Spleen (tissue), 7 donors: ENCODE measurements at regions not wholly inside any gene's neighbourhood (a gene's known extent, or its start where the extent isn't known, plus 50 kb on each side); places are given as distances from the start of the nearest gene placed in this dataset.

ENCODE experiments used
- CTCF ChIP-seq, 11 experiments: fragments of 200-600 bp in 7 of 11; fragments of 450-650 bp in 4 of 11; sonication (generic) in 4 of 11; IDR thresholded peaks in 8 of 11; conservative IDR thresholded peaks in 3 of 11; 1 replicate in 7 of 11; 2 replicates in 4 of 11; pipeline versions ENCODE4 v1.4.0 to v1.8.0; 2016 to 2021; ENCODE audit warnings: antibody characterized with exemption in 11 of 11, inconsistent platforms in 4 of 11, mild to moderate bottlenecking in 1 of 11
- POLR2A ChIP-seq, 3 donors: fragments of 450-650 bp; IDR thresholded peaks; one replicate each; pipeline ENCODE4 v1.5.1; 2017; ENCODE audit warnings: antibody characterized with exemption in 3 of 3, mild to moderate bottlenecking in 1 of 3
- POLR2AphosphoS5 ChIP-seq, 3 donors: sonication (generic); formaldehyde crosslinking; IDR thresholded peaks; one replicate each; pipeline ENCODE4 v1.5.1; 2017; ENCODE audit warnings: antibody characterized with exemption in 3 of 3
- donor health status: DM: no; HTN: no; CAD: no; lungs with moderate emphysema.
- donor health status: DM: no; HTN: no; CAD: no.
- donor health status: DM: no; HTN: no; CAD: no.

DNA sequence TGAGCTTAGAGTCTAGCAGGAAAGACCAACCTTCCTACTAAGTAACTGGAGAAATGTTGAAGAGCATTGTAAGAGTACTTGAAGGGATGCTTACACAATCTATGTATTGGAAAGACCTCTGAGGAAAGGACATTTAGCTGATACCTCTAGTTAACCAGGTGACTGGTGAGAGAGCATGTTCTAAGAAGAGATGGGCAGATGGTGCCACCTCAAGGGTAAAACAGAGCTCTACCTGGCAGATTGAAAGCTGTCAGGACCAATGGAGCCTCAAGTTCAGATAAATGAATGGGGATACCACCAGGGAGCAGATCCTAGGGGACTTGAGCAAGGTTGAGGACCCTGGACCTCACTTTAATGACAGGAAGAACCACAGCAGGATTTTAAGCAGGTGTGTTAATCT, 196.4 kb downstream of the QDPR start:
- TF ChIP-seq POLR2AphosphoS5 (IDR thresholded peaks at IDR 0.05) (no peak), CTCF (IDR thresholded peaks at IDR 0.05 in 8 of 11, conservative IDR thresholded peaks at IDR 0.05 in 3 of 11) (no peak), POLR2A (IDR thresholded peaks at IDR 0.05) (no peak)
